Mesenchymal stem cell (in vitro differentiated cells and primary cell): ENCODE measurements at regions not wholly inside any gene's neighbourhood (a gene's known extent, or its start where the extent isn't known, plus 50 kb on each side); places are given as distances from the start of the nearest gene placed in this dataset.
"Not testable (repeated sequence)": the region's sequence is repeated elsewhere in the genome, so short reads cannot be mapped to it uniquely, and the experiment has no call there.

Experiments
- DNase-seq: peaks from one replicate; pipeline ENCODE4 v3.0.0-alpha.2; 2013
- H2AFZ ChIP-seq: one replicate; pipeline ENCODE4 v1.6.1; 2013; ENCODE audit warnings: low read depth, mild to moderate bottlenecking, control low read depth, inconsistent platforms, low read length, moderate library complexity
- H2AK5ac ChIP-seq: 2 replicates; pipeline ENCODE4 v1.6.1; 2013; ENCODE audit warnings: low read length, moderate library complexity, mild to moderate bottlenecking, inconsistent platforms; ENCODE audit not compliant: severe bottlenecking
- H2BK120ac ChIP-seq: one replicate; pipeline ENCODE4 v1.6.1; 2013; ENCODE audit warnings: low read depth, mild to moderate bottlenecking, inconsistent platforms, low read length, moderate library complexity
- H2BK12ac ChIP-seq, 2 experiments: one replicate each; pipeline ENCODE4 v1.6.1; 2013; ENCODE audit warnings: inconsistent platforms in 2 of 2, low read length in 2 of 2, mild to moderate bottlenecking in 2 of 2, moderate library complexity in 2 of 2, control low read depth in 1 of 2
- H2BK15ac ChIP-seq: one replicate; pipeline ENCODE4 v1.6.1; 2013; ENCODE audit warnings: mild to moderate bottlenecking, low read depth, inconsistent platforms; ENCODE audit not compliant: poor library complexity, severe bottlenecking
- H2BK5ac ChIP-seq: 2 replicates; pipeline ENCODE4 v1.6.1; 2013; ENCODE audit warnings: low read depth, mild to moderate bottlenecking, low read length, control low read depth, inconsistent platforms; ENCODE audit not compliant: poor library complexity, severe bottlenecking
- H3K14ac ChIP-seq, 2 experiments: one replicate each; pipeline ENCODE4 v1.6.1; 2013; ENCODE audit warnings: inconsistent platforms in 2 of 2, low read length in 2 of 2, control low read depth in 1 of 2, mild to moderate bottlenecking in 1 of 2, moderate library complexity in 1 of 2
- H3K18ac ChIP-seq, 2 experiments: one replicate each; pipeline ENCODE4 v1.6.1; 2013; ENCODE audit warnings: inconsistent platforms in 2 of 2, low read length in 2 of 2, control low read depth in 1 of 2, low read depth in 1 of 2, mild to moderate bottlenecking in 1 of 2
- H3K23ac ChIP-seq, 2 experiments: one replicate each; pipeline ENCODE4 v1.6.1; 2013; ENCODE audit warnings: inconsistent platforms in 2 of 2, low read length in 2 of 2, mild to moderate bottlenecking in 2 of 2, moderate library complexity in 2 of 2, control low read depth in 1 of 2
- H3K27ac ChIP-seq: 2 replicates; pipeline ENCODE4 v1.5.1; 2013; ENCODE audit warnings: mild to moderate bottlenecking, moderate library complexity, low read length, control low read depth, inconsistent platforms; ENCODE audit not compliant: poor library complexity, severe bottlenecking
- H3K27me3 ChIP-seq, 2 experiments: 2 replicates each; pipeline versions ENCODE4 v1.6.1 to v1.7.0; 2013; ENCODE audit warnings: low read length in 2 of 2, mild to moderate bottlenecking in 2 of 2, moderate library complexity in 2 of 2, control low read depth in 1 of 2, inconsistent platforms in 1 of 2; ENCODE audit not compliant: control insufficient read depth in 1 of 2, insufficient read depth in 1 of 2
- H3K36me3 ChIP-seq, 2 experiments: 2 replicates each; pipeline versions ENCODE4 v1.6.1 to v1.7.0; 2013; ENCODE audit warnings: low read length in 2 of 2, control low read depth in 1 of 2, inconsistent platforms in 1 of 2, low read depth in 1 of 2, mild to moderate bottlenecking in 1 of 2; ENCODE audit not compliant: insufficient read depth in 2 of 2, control insufficient read depth in 1 of 2
- H3K4ac ChIP-seq, 2 experiments: one replicate each; pipeline ENCODE4 v1.6.1; 2013; ENCODE audit warnings: inconsistent platforms in 2 of 2, low read length in 2 of 2, mild to moderate bottlenecking in 2 of 2, moderate library complexity in 2 of 2, control low read depth in 1 of 2, low read depth in 1 of 2
- H3K4me1 ChIP-seq: 2 replicates; pipeline ENCODE4 v1.6.1; 2013; ENCODE audit warnings: low read depth, low read length, control low read depth; ENCODE audit not compliant: control insufficient read depth, insufficient read depth
- H3K4me2 ChIP-seq: 2 replicates; pipeline ENCODE4 v1.6.1; 2013; ENCODE audit warnings: low read length, mild to moderate bottlenecking, inconsistent platforms; ENCODE audit not compliant: poor library complexity, severe bottlenecking
- H3K4me3 ChIP-seq, 2 experiments: 2 replicates each; pipeline versions ENCODE4 v1.5.1 to v1.7.0; 2013; ENCODE audit warnings: low read length in 2 of 2, mild to moderate bottlenecking in 2 of 2, control low read depth in 1 of 2, low read depth in 1 of 2; ENCODE audit not compliant: insufficient read depth in 1 of 2
- H3K79me1 ChIP-seq: replicated peaks from 2 replicates; pipeline ENCODE4 v1.6.1; 2013; ENCODE audit warnings: mild to moderate bottlenecking, control low read depth, low read length, inconsistent platforms; ENCODE audit not compliant: poor library complexity, severe bottlenecking
- H3K9ac ChIP-seq: 2 replicates; pipeline ENCODE4 v1.7.0; 2013; ENCODE audit warnings: mild to moderate bottlenecking, low read length, moderate library complexity
- H3K9me3 ChIP-seq: 2 replicates; pipeline ENCODE4 v1.7.0; 2013; ENCODE audit warnings: mild to moderate bottlenecking, low read length; ENCODE audit not compliant: control insufficient read depth
- H4K8ac ChIP-seq: one replicate; pipeline ENCODE4 v1.6.1; 2013; ENCODE audit warnings: inconsistent platforms, mild to moderate bottlenecking, low read length, moderate library complexity
- H4K91ac ChIP-seq: one replicate; pipeline ENCODE4 v1.6.1; 2013; ENCODE audit warnings: mild to moderate bottlenecking, low read length, inconsistent platforms
- WGBS: methylation state at CpG from one replicate; pipeline ENCODE4 v1.1.7; 2013; ENCODE audit warnings: mixed read lengths; 5-methylcytosine and 5-hydroxymethylcytosine counted together

GRCh38 chr3:178141305-178141684, 394.9 kb upstream of the KCNMB2 start:
- not testable (repeated sequence) for H3K4ac ChIP-seq, H3K27ac ChIP-seq, H2BK15ac ChIP-seq, H3K9ac ChIP-seq, H3K4me1 ChIP-seq, H4K8ac ChIP-seq, DNase-seq, H2AFZ ChIP-seq, H3K9me3 ChIP-seq, H3K23ac ChIP-seq, H3K14ac ChIP-seq, H2BK5ac ChIP-seq, H3K27me3 ChIP-seq, H2AK5ac ChIP-seq, H2BK120ac ChIP-seq, H3K4me3 ChIP-seq, H3K79me1 ChIP-seq, H2BK12ac ChIP-seq, H4K91ac ChIP-seq, H3K18ac ChIP-seq, H3K4me2 ChIP-seq, H3K36me3 ChIP-seq
- 92% methylated on average over 1 of the region's 1 CpG for WGBS

GRCh38 chr3:178146406-178146831, 389.8 kb upstream of the KCNMB2 start:
- no peak overlapping the region for H3K4me2 ChIP-seq
- H3K27me3 ChIP-seq = no peaks in the 10 kb centered on the region
- no peak overlapping the region for H3K9ac ChIP-seq
- no peaks in the 10 kb centered on the region for H3K4me1 ChIP-seq
- H2BK5ac ChIP-seq = no peak overlapping the region
- no peak overlapping the region for H4K91ac ChIP-seq
- H3K36me3 ChIP-seq = no peaks in the 10 kb centered on the region
- no peak overlapping the region for H2BK120ac ChIP-seq
- no peak overlapping the region for H3K14ac ChIP-seq
- H3K4ac ChIP-seq = no peak overlapping the region
- H3K9me3 ChIP-seq = no peaks in the 10 kb centered on the region
- H4K8ac ChIP-seq = no peak overlapping the region
- no peaks in the 10 kb centered on the region for H3K79me1 ChIP-seq
- H2BK12ac ChIP-seq = no peak overlapping the region
- no peak overlapping the region for H3K23ac ChIP-seq
- no peak overlapping the region for H3K27ac ChIP-seq
- H3K4me3 ChIP-seq = no peak overlapping the region
- no peak overlapping the region for H2AFZ ChIP-seq
- no peak for DNase-seq
- H2BK15ac ChIP-seq = no peak overlapping the region
- no peak overlapping the region for H2AK5ac ChIP-seq
- no peak overlapping the region for H3K18ac ChIP-seq

- no peaks in the 10 kb centered on the region for H3K27me3 ChIP-seq
- no peak overlapping the region for H3K9ac ChIP-seq
- H4K8ac ChIP-seq = no peak overlapping the region
- H3K4me1 ChIP-seq = no peaks in the 10 kb centered on the region
- no peak overlapping the region for H2BK5ac ChIP-seq
- H2BK12ac ChIP-seq = no peak overlapping the region
- no peaks in the 10 kb centered on the region for H3K79me1 ChIP-seq
- H3K9me3 ChIP-seq = no peaks in the 10 kb centered on the region
- no peak overlapping the region for H3K14ac ChIP-seq
- no peak overlapping the region for H3K4me2 ChIP-seq
- H3K4me3 ChIP-seq = no peak overlapping the region
- no peaks in the 10 kb centered on the region for H3K36me3 ChIP-seq
- H3K27ac ChIP-seq = no peak overlapping the region
- no peak overlapping the region for H2AK5ac ChIP-seq
- H4K91ac ChIP-seq = no peak overlapping the region
- no peak overlapping the region for H3K18ac ChIP-seq
- H3K4ac ChIP-seq = no peak overlapping the region
- no peak overlapping the region for H3K23ac ChIP-seq
- no peak overlapping the region for H2AFZ ChIP-seq
- no peak overlapping the region for H2BK120ac ChIP-seq
- H2BK15ac ChIP-seq = no peak overlapping the region
- no peak for DNase-seq
These were observed 389.2 kb upstream of the KCNMB2 start for GRCh38 chr3:178147001-178147400.

- H3K27ac ChIP-seq = no peak overlapping the region
- H2BK120ac ChIP-seq = no peak overlapping the region
- no peak overlapping the region for H3K4me3 ChIP-seq
- H4K8ac ChIP-seq = no peak overlapping the region
- no peak for DNase-seq
- 94% methylated on average over 8 of the region's 8 CpGs for WGBS
- no peak overlapping the region for H3K23ac ChIP-seq
- H2AK5ac ChIP-seq = no peak overlapping the region
- H2AFZ ChIP-seq = no peak overlapping the region
- no peak overlapping the region for H2BK15ac ChIP-seq
- no peak overlapping the region for H4K91ac ChIP-seq
- no peak overlapping the region for H3K9ac ChIP-seq
- H2BK12ac ChIP-seq = no peak overlapping the region
- no peaks in the 10 kb centered on the region for H3K27me3 ChIP-seq
- H3K36me3 ChIP-seq = no peaks in the 10 kb centered on the region
- peak overlapping the region in 1 of 2 experiments; percentile 38 for H3K18ac ChIP-seq
- no peaks in the 10 kb centered on the region for H3K79me1 ChIP-seq
- H3K14ac ChIP-seq = peak overlapping the region in 1 of 2 experiments; percentile 18
- H3K4ac ChIP-seq = no peak overlapping the region
- no peaks in the 10 kb centered on the region for H3K9me3 ChIP-seq
- no peaks in the 10 kb centered on the region for H3K4me1 ChIP-seq
- no peak overlapping the region for H3K4me2 ChIP-seq
- H2BK5ac ChIP-seq = no peak overlapping the region
These were observed 384.0 kb upstream of the KCNMB2 start for GRCh38 chr3:178152031-178152806.
